Vagina (tissue), 2 donors: ENCODE measurements at regions not wholly inside any gene's neighbourhood (a gene's known extent, or its start where the extent isn't known, plus 50 kb on each side); places are given as distances from the start of the nearest gene placed in this dataset.

Experiments
- DNase-seq, 2 donors: peaks; one replicate each; pipeline ENCODE4 v3.0.0-alpha.2; 2017; ENCODE audit errors: extremely low spot score in 2 of 2
- H3K27ac ChIP-seq: fragments of 200-600 bp; sonication (generic); one replicate; pipeline ENCODE4 v1.5.1; 2019
- H3K27me3 ChIP-seq: fragments of 200-600 bp; sonication (generic); one replicate; pipeline ENCODE4 v1.5.1; 2019
- H3K36me3 ChIP-seq, 2 donors: fragments of 200-600 bp; sonication (generic); one replicate each; pipeline ENCODE4 v1.5.1; 2017 to 2019
- H3K4me1 ChIP-seq: fragments of 200-600 bp; sonication (generic); one replicate; pipeline ENCODE4 v1.5.1; 2019
- H3K4me3 ChIP-seq, 2 donors: fragments of 200-600 bp; sonication (generic); 1 replicate in 1 of 2; 2 replicates in 1 of 2; pipeline ENCODE4 v1.5.1; 2016 to 2019
- H3K9me3 ChIP-seq: fragments of 200-600 bp; sonication (generic); one replicate; pipeline ENCODE4 v1.5.1; 2019
- POLR2A ChIP-seq, 2 donors: fragments of 450-650 bp; IDR thresholded peaks; one replicate each; pipeline ENCODE4 v1.6.1; 2017; ENCODE audit warnings: antibody characterized with exemption in 2 of 2, mild to moderate bottlenecking in 2 of 2, moderate library complexity in 2 of 2
- POLR2AphosphoS5 ChIP-seq, 2 donors: sonication (generic); formaldehyde crosslinking; IDR thresholded peaks; one replicate each; pipeline ENCODE4 v1.9.0; 2017; ENCODE audit warnings: antibody characterized with exemption in 2 of 2, mild to moderate bottlenecking in 2 of 2, low read depth in 1 of 2; ENCODE audit not compliant: insufficient read depth in 1 of 2
- intact Hi-C: fragments of 100-400 bp; cut with DNase I; formaldehyde crosslinking; loops from one replicate; pipeline ENCODE4 v1.15.1; 2023
- TF ChIP-seq, protein P1 (sequence below), 3 experiments: fragments of 450-650 bp in 2 of 3; fragments of 200-600 bp in 1 of 3; sonication (generic) in 1 of 3; IDR thresholded peaks; one replicate each; pipeline ENCODE4 v1.5.1; 2017 to 2019; ENCODE audit warnings: antibody characterized with exemption in 3 of 3, mild to moderate bottlenecking in 2 of 3, moderate library complexity in 2 of 3

DNA sequence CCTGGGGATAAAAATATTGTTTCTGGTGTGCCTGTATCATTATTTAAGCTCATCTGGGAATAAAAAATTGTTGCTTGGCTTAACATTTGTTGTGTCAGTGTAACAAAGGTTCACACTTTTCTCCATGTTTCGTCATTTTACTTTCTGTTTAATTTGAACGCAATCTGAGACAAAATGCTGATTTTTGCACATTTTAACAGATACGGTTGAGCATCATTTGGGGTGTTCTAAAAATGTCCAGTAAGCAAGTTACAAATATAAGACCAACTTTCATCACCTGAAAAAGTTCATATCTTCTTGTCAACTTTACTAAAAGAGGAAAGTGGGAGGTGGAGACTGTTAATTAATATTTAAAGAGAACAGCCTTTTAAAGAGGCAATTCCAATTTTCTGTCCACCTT is 134.8 kb upstream of the CNTN4 start:
- Histone ChIP-seq H3K36me3 (no peaks in the 10 kb centered on the region), H3K27me3 (no peaks in the 10 kb centered on the region), H3K27ac (no peak overlapping the region), H3K4me3 (no peak overlapping the region), H3K9me3 (no peaks in the 10 kb centered on the region), H3K4me1 (no peaks in the 10 kb centered on the region)
- DNase-seq = no peak
- TF ChIP-seq POLR2AphosphoS5 (IDR thresholded peaks at IDR 0.05; ENCODE audit: insufficient read depth in 1 of 2, low read depth in 1 of 2) (no peak), POLR2A (IDR thresholded peaks at IDR 0.05) (no peak)
- TF ChIP-seq, protein P1, sequence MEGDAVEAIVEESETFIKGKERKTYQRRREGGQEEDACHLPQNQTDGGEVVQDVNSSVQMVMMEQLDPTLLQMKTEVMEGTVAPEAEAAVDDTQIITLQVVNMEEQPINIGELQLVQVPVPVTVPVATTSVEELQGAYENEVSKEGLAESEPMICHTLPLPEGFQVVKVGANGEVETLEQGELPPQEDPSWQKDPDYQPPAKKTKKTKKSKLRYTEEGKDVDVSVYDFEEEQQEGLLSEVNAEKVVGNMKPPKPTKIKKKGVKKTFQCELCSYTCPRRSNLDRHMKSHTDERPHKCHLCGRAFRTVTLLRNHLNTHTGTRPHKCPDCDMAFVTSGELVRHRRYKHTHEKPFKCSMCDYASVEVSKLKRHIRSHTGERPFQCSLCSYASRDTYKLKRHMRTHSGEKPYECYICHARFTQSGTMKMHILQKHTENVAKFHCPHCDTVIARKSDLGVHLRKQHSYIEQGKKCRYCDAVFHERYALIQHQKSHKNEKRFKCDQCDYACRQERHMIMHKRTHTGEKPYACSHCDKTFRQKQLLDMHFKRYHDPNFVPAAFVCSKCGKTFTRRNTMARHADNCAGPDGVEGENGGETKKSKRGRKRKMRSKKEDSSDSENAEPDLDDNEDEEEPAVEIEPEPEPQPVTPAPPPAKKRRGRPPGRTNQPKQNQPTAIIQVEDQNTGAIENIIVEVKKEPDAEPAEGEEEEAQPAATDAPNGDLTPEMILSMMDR (IDR thresholded peaks at IDR 0.05) = no peak
- intact Hi-C loops = no loop called here

DNA sequence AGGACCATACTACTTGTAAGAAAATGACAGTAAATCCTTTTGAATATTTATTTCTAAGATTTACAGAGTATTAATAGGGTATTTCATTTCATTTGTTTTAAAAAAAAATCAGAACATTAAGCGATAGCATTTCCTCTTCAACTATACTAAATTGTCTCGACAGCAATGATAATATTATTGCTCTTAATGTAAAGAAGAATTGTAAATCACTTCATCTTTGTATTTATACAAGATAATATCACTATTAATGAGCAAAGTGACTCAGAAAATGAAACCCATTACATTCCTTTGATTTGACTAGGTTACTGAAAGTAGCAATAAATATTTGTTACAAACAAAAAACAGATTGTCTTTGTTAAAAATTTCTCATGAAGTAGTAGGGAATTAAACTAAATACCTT is 131.1 kb upstream of the CNTN4 start:
- DNase-seq = no peak
- TF ChIP-seq POLR2A (IDR thresholded peaks at IDR 0.05) = no peak
- TF ChIP-seq POLR2AphosphoS5 (IDR thresholded peaks at IDR 0.05; ENCODE audit: insufficient read depth in 1 of 2, low read depth in 1 of 2) = no peak
- TF ChIP-seq, protein P1 (IDR thresholded peaks at IDR 0.05) = no peak
- Histone ChIP-seq H3K4me3 (no peak overlapping the region), H3K4me1 (no peaks in the 10 kb centered on the region), H3K9me3 (no peaks in the 10 kb centered on the region), H3K27me3 (no peaks in the 10 kb centered on the region), H3K27ac (no peak overlapping the region), H3K36me3 (no peaks in the 10 kb centered on the region)
- intact Hi-C loops = no loop called here

DNA sequence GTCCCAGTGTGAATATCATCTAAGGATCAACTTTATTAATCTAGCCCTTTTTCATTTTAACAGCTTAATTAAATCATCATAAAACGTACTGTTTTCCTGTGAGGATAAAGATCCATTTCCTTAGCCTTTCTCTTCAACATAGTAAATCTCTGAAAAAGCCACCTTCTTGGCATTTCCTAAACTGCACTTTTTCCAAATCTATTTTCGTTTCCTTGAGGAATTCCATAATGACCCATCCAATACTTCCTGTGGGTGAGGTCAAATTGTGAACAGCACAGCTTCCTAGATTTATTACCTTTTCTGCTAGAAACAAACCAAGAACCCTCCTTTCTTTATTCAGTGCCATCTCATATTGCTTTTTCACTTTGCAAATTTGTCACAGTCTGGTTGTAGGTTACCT is 129.4 kb upstream of the CNTN4 start:
- H3K4me1 ChIP-seq = no peaks in the 10 kb centered on the region
- no peaks in the 10 kb centered on the region for H3K27me3 ChIP-seq
- TF ChIP-seq, protein P1 (IDR thresholded peaks at IDR 0.05) = no peak
- TF ChIP-seq POLR2AphosphoS5 (IDR thresholded peaks at IDR 0.05; ENCODE audit: insufficient read depth in 1 of 2, low read depth in 1 of 2) (no peak), POLR2A (IDR thresholded peaks at IDR 0.05) (no peak)
- intact Hi-C loops = no loop called here
- no peaks in the 10 kb centered on the region for H3K9me3 ChIP-seq
- no peak overlapping the region for H3K27ac ChIP-seq
- no peak overlapping the region for H3K4me3 ChIP-seq
- H3K36me3 ChIP-seq = no peaks in the 10 kb centered on the region
- no peak for DNase-seq

DNA sequence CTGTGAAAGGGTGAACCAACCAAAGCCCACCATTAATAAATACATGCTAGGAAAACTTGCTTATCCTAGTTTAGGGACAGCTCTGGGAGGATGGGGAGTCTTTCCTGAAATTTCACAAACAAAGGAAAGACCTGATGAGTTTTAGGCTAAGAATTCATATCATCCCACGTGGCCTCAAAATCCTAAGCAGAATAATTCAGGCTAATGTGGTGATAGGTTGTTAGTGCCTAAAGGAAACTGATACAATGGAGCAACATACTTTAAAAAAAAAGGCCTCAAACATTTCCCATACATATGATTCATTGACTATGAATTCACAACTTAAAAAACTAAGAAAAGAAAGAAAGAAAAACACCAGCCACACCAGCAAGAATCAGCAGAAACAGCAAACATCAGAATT is 126.9 kb upstream of the CNTN4 start:
- Histone ChIP-seq H3K36me3 (no peaks in the 10 kb centered on the region), H3K27me3 (no peaks in the 10 kb centered on the region), H3K9me3 (no peaks in the 10 kb centered on the region), H3K27ac (no peak overlapping the region), H3K4me1 (no peaks in the 10 kb centered on the region), H3K4me3 (no peak overlapping the region)
- intact Hi-C loops = no loop called here
- TF ChIP-seq, protein P1 (IDR thresholded peaks at IDR 0.05) = no peak
- TF ChIP-seq POLR2A (IDR thresholded peaks at IDR 0.05) (no peak), POLR2AphosphoS5 (IDR thresholded peaks at IDR 0.05; ENCODE audit: insufficient read depth in 1 of 2, low read depth in 1 of 2) (no peak)
- DNase-seq = no peak

DNA sequence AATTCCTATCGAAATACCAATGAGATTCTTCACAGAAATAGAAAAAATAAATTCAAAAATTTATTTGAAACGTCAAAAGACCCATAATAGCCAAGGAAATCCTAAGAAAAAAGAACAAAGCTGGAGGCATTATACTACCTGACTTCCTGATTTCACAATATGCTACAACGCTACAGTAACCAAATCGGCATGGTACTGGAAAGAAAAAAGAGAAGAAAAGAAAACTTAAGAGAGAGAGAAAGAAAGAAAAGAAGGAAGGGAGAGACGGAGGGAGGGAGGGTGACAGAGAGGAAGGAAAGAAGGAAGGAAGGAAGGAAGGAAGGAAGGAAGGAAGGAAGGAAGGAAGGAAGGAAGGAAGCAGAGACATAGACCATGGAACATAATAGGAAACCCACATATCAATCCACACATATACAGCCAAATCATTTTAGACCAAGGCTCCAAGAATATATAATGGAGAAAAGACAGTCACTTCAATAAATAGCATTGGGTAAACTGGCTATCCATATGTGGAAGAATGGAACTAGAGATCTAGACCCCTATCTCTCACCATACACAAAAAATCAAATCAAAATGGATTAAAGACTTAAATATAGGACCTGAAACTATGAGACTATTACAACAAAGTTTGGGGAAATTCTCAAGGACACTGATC is 118.6 kb upstream of the CNTN4 start:
- intact Hi-C loops = no loop called here
- Histone ChIP-seq H3K27ac (no peak overlapping the region), H3K4me3 (no peak overlapping the region), H3K36me3 (no peaks in the 10 kb centered on the region), H3K27me3 (no peaks in the 10 kb centered on the region), H3K9me3 (no peaks in the 10 kb centered on the region), H3K4me1 (no peaks in the 10 kb centered on the region)
- no peak for DNase-seq
- TF ChIP-seq POLR2A (IDR thresholded peaks at IDR 0.05) (no peak), POLR2AphosphoS5 (IDR thresholded peaks at IDR 0.05; ENCODE audit: insufficient read depth in 1 of 2, low read depth in 1 of 2) (no peak)
- TF ChIP-seq, protein P1 (IDR thresholded peaks at IDR 0.05) = no peak
